NT2/D1 (cell line): ENCODE measurements at regions not wholly inside any gene's neighbourhood (a gene's known extent, or its start where the extent isn't known, plus 50 kb on each side); places are given as distances from the start of the nearest gene placed in this dataset.

ENCODE experiments used
- DNase-seq: peaks from one replicate; pipeline ENCODE4 v3.0.0-alpha.2; 2011; ENCODE audit warnings: low read depth, low spot score
- H3K27me3 ChIP-seq: 2 replicates; pipeline ENCODE4 v1.6.0; 2011; ENCODE audit warnings: mild to moderate bottlenecking; ENCODE audit not compliant: insufficient read length, insufficient read depth
- H3K36me3 ChIP-seq: 2 replicates; pipeline ENCODE4 v1.6.1; 2011; ENCODE audit warnings: mild to moderate bottlenecking, low read length, mixed read lengths; ENCODE audit not compliant: insufficient read depth, insufficient read length
- H3K4me1 ChIP-seq: 2 replicates; pipeline ENCODE4 v1.5.1; 2011; ENCODE audit not compliant: insufficient read depth, insufficient read length
- H3K4me3 ChIP-seq: 2 replicates; pipeline ENCODE4 v1.5.1; 2011; ENCODE audit warnings: low read depth; ENCODE audit not compliant: insufficient read length
- H3K9ac ChIP-seq: 2 replicates; pipeline ENCODE4 v1.6.0; 2011; ENCODE audit warnings: low read depth; ENCODE audit not compliant: insufficient read length
- H3K9me3 ChIP-seq: 2 replicates; pipeline ENCODE4 v1.5.1; 2011; ENCODE audit warnings: mild to moderate bottlenecking, low read length; ENCODE audit not compliant: insufficient read depth
- SUZ12 ChIP-seq: IDR thresholded peaks from 2 replicates; pipeline ENCODE4 v1.6.1; 2011; ENCODE audit not compliant: insufficient read length, insufficient read depth; ENCODE audit errors: extremely low read depth
- YY1 ChIP-seq: IDR thresholded peaks from 2 replicates; pipeline ENCODE4 v1.6.1; 2011; ENCODE audit not compliant: insufficient read length, insufficient read depth
- ZNF274 ChIP-seq: IDR thresholded peaks from 2 replicates; pipeline ENCODE4 v1.6.1; 2011; ENCODE audit warnings: mild to moderate bottlenecking, low read depth, low read length

DNA sequence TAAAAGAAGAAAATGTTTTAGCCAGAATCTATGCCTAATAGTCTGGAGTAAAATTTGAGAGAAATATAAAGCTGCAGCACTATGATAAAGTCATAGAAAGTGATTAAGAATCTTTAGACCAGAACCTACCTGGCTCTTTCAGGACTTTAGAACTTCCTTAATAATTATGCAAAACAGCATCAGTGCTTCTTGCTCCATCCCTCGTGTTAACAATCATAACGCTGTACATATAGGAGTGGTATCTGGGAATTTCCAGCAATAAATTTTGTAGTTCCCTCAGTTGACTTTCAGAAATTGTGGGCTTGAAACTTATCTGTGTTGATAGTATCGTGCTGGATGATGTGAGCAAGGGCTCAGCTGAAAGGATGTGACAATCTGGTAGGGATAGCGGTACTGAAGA is 102.1 kb upstream of the RASGEF1B start:
- no peaks in the 10 kb centered on the region for H3K36me3 ChIP-seq
- no peak for DNase-seq

GRCh38 chr4:81572402-81572801 is 100.7 kb upstream of the RASGEF1B start:
- no peak overlapping the region for H3K4me3 ChIP-seq
- no peaks in the 10 kb centered on the region for H3K4me1 ChIP-seq
- H3K36me3 ChIP-seq, result no peaks in the 10 kb centered on the region
- H3K9me3 ChIP-seq, result no peaks in the 10 kb centered on the region
- DNase-seq, result no peak
- no peaks in the 10 kb centered on the region for H3K27me3 ChIP-seq
- H3K9ac ChIP-seq, result no peak overlapping the region
- no peak for TF ChIP-seq YY1
- TF ChIP-seq SUZ12, result no peak
- TF ChIP-seq ZNF274, result no peak

More for the DNA sequence above, 102.1 kb upstream of the RASGEF1B start:
- H3K9ac ChIP-seq, result no peak overlapping the region
- H3K4me3 ChIP-seq, result no peak overlapping the region
- no peaks in the 10 kb centered on the region for H3K9me3 ChIP-seq
- no peak for TF ChIP-seq YY1
- TF ChIP-seq ZNF274, result no peak
- no peak for TF ChIP-seq SUZ12
- no peaks in the 10 kb centered on the region for H3K4me1 ChIP-seq
- H3K27me3 ChIP-seq, result no peaks in the 10 kb centered on the region

GRCh38 chr4:81571105-81571504 is 99.4 kb upstream of the RASGEF1B start:
- Histone ChIP-seq H3K4me3 (no peak overlapping the region), H3K4me1 (no peaks in the 10 kb centered on the region), H3K27me3 (no peaks in the 10 kb centered on the region), H3K9me3 (no peaks in the 10 kb centered on the region), H3K36me3 (no peaks in the 10 kb centered on the region), H3K9ac (no peak overlapping the region)
- TF ChIP-seq ZNF274 (no peak), SUZ12 (no peak), YY1 (no peak)
- no peak for DNase-seq

- Histone ChIP-seq H3K4me1 (no peaks in the 10 kb centered on the region), H3K9me3 (no peaks in the 10 kb centered on the region), H3K4me3 (no peak overlapping the region), H3K27me3 (no peaks in the 10 kb centered on the region), H3K9ac (no peak overlapping the region), H3K36me3 (no peaks in the 10 kb centered on the region)
- TF ChIP-seq ZNF274, result no peak
- TF ChIP-seq SUZ12, result no peak
- TF ChIP-seq YY1, result no peak
- no peak for DNase-seq
Measured at GRCh38 chr4:81566161-81566591, 94.5 kb upstream of the RASGEF1B start.

DNA sequence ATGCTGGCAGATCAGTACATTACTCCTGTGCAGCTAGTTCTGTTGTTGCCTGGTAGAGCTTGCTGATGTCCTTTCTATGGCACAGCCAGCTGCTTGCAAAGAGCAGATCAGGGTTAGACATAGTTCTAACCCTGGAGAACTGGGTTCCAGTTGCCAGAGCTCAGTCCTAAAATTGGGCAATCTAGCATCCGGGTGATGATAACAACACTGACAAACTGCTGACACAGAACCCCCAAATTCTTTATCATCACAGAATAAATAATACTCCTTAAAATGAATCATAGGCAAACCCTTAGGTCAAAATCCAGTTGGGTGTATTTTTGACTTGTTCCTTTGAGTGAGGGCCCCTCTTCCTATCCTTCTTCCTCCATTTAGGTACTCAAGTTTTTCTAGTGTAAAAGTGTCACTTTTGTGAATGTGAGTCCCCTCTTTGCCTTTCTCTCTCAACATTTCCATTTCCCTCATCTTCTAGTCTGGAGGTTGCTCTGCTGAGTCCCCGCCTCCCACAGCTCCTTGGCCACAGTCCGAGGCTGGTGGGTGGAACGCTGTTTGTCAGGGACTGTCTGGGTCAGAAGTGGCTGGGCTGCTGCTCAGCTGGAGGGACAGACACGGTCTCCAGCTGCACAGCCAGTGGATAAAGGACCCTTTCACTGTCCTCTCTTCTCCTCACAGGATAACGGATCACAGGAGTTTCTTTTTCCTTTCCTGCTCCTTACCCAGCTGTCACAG is 93.6 kb upstream of the RASGEF1B start:
- Histone ChIP-seq H3K36me3 (no peaks in the 10 kb centered on the region), H3K9me3 (no peaks in the 10 kb centered on the region), H3K4me3 (no peak overlapping the region), H3K27me3 (no peaks in the 10 kb centered on the region), H3K4me1 (no peaks in the 10 kb centered on the region), H3K9ac (no peak overlapping the region)
- TF ChIP-seq SUZ12 (no peak), ZNF274 (no peak)
- DNase-seq, result no peak

DNA sequence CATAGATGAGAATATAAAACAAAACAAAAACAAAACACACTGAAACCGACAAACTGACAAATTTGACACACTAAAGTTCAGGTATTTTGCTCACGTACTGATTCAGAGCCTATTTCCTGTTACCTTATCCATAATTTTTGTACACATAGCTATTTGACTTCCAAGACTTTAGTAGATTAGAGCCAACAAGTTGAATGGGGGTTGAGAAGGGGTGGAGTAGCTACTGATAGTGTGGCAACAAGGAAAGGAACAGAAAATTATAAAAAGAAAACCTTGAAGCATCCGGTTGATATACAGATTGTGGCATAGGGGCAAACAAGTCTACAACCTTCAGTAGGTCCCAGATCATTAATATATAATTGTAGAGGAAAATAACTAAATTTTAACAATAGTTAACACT is 92.3 kb upstream of the RASGEF1B start:
- H3K9me3 ChIP-seq, result no peaks in the 10 kb centered on the region
- H3K27me3 ChIP-seq, result no peaks in the 10 kb centered on the region
- H3K9ac ChIP-seq, result no peak overlapping the region
- no peaks in the 10 kb centered on the region for H3K36me3 ChIP-seq
- H3K4me3 ChIP-seq, result no peak overlapping the region
- DNase-seq, result no peak
- TF ChIP-seq ZNF274 (no peak), SUZ12 (no peak), YY1 (no peak)
- no peaks in the 10 kb centered on the region for H3K4me1 ChIP-seq

DNA sequence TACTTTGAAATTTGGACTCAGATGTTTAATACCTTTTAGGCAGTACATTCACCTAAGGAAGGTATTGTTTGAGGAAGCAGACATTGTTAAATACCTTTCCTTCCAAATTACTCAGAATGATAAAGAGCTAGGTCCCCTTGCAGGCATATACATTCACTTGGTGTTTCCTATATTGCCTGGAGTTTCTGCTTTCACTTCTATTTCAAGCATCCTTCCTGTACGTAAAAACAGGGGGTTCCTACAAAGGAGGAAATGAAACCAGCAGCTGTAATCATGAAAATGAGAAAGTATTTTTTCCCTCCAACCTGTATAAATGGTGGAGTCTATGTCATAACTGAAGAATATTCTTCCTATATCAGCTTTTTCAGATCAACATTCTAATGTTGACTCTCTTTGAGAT is 90.4 kb upstream of the RASGEF1B start:
- no peak overlapping the region for H3K4me3 ChIP-seq
- H3K9me3 ChIP-seq, result no peaks in the 10 kb centered on the region
- no peak overlapping the region for H3K9ac ChIP-seq
- DNase-seq, result no peak
- no peaks in the 10 kb centered on the region for H3K36me3 ChIP-seq
- H3K27me3 ChIP-seq, result no peaks in the 10 kb centered on the region
- no peak for TF ChIP-seq SUZ12
- no peak for TF ChIP-seq ZNF274
- no peak for TF ChIP-seq YY1
- H3K4me1 ChIP-seq, result no peaks in the 10 kb centered on the region

GRCh38 chr4:81557306-81557705 is 85.6 kb upstream of the RASGEF1B start:
- Histone ChIP-seq H3K9ac (no peak overlapping the region), H3K36me3 (no peaks in the 10 kb centered on the region), H3K9me3 (no peaks in the 10 kb centered on the region), H3K4me1 (no peaks in the 10 kb centered on the region), H3K27me3 (no peaks in the 10 kb centered on the region), H3K4me3 (no peak overlapping the region)
- DNase-seq, result no peak
- TF ChIP-seq SUZ12 (no peak), YY1 (no peak), ZNF274 (no peak)
